Adrenal gland (tissue), 5 donors: ENCODE measurements at regions not wholly inside any gene's neighbourhood (a gene's known extent, or its start where the extent isn't known, plus 50 kb on each side); places are given as distances from the start of the nearest gene placed in this dataset.

Experiments used
- POLR2A ChIP-seq, 2 donors: fragments of 450-650 bp; IDR thresholded peaks; one replicate each; pipeline ENCODE4 v1.6.1; 2017; ENCODE audit warnings: antibody characterized with exemption in 2 of 2, mild to moderate bottlenecking in 2 of 2, moderate library complexity in 1 of 2
- TF ChIP-seq, protein P1 (sequence below), 6 experiments: fragments of 450-650 bp in 4 of 6; fragments of 200-600 bp in 2 of 6; sonication (generic) in 1 of 6; IDR thresholded peaks; 1 replicate in 5 of 6; 2 replicates in 1 of 6; pipeline versions ENCODE4 v1.5.1 to v1.8.0; 2016 to 2021; ENCODE audit warnings: antibody characterized with exemption in 6 of 6, mild to moderate bottlenecking in 2 of 6, moderate library complexity in 1 of 6
- donor health status: DM: no; HTN: no; CAD: no.

GRCh38 chr1:157370698-157371097 lies 181.6 kb downstream of the FCRL5 start:
- TF ChIP-seq, protein P1, sequence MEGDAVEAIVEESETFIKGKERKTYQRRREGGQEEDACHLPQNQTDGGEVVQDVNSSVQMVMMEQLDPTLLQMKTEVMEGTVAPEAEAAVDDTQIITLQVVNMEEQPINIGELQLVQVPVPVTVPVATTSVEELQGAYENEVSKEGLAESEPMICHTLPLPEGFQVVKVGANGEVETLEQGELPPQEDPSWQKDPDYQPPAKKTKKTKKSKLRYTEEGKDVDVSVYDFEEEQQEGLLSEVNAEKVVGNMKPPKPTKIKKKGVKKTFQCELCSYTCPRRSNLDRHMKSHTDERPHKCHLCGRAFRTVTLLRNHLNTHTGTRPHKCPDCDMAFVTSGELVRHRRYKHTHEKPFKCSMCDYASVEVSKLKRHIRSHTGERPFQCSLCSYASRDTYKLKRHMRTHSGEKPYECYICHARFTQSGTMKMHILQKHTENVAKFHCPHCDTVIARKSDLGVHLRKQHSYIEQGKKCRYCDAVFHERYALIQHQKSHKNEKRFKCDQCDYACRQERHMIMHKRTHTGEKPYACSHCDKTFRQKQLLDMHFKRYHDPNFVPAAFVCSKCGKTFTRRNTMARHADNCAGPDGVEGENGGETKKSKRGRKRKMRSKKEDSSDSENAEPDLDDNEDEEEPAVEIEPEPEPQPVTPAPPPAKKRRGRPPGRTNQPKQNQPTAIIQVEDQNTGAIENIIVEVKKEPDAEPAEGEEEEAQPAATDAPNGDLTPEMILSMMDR (IDR thresholded peaks at IDR 0.05), result no peak
- no peak for TF ChIP-seq POLR2A (IDR thresholded peaks at IDR 0.05)
